CD14-positive monocyte (primary cell): ENCODE measurements at regions not wholly inside any gene's neighbourhood (a gene's known extent, or its start where the extent isn't known, plus 50 kb on each side); places are given as distances from the start of the nearest gene placed in this dataset.

ENCODE experiments used
- DNase-seq, 3 donors: peaks; one replicate each; pipeline ENCODE4 v3.0.0-alpha.2; 2011 to 2022
- H2AFZ ChIP-seq: 2 replicates; pipeline ENCODE4 v1.6.0; 2012; ENCODE audit warnings: mild to moderate bottlenecking, low read depth, low read length, inconsistent platforms; ENCODE audit not compliant: insufficient read depth, poor library complexity, severe bottlenecking
- H3K27ac ChIP-seq, 2 donors: 1 replicate in 1 of 2; 2 replicates in 1 of 2; pipeline ENCODE4 v1.5.1; 2012 to 2013; ENCODE audit warnings: low read length in 2 of 2, control low read depth in 1 of 2, inconsistent platforms in 1 of 2, low read depth in 1 of 2, mild to moderate bottlenecking in 1 of 2
- H3K27me3 ChIP-seq, 2 donors: one replicate each; pipeline versions ENCODE4 v1.6.0 to v1.6.1; 2011 to 2013; ENCODE audit warnings: low read length in 2 of 2; ENCODE audit not compliant: control insufficient read depth in 2 of 2, insufficient read depth in 2 of 2
- H3K36me3 ChIP-seq, 2 donors: replicated peaks in 1 of 2; 1 replicate in 1 of 2; 2 replicates in 1 of 2; pipeline versions ENCODE4 v1.5.1 to v1.6.1; 2012 to 2013; ENCODE audit warnings: low read length in 2 of 2, control low read depth in 1 of 2, inconsistent platforms in 1 of 2, mild to moderate bottlenecking in 1 of 2; ENCODE audit not compliant: insufficient read depth in 2 of 2, control insufficient read depth in 1 of 2
- H3K4me1 ChIP-seq, 2 donors: 1 replicate in 1 of 2; 2 replicates in 1 of 2; pipeline versions ENCODE4 v1.5.1 to v1.6.1; 2012 to 2013; ENCODE audit warnings: low read length in 2 of 2, control low read depth in 1 of 2, inconsistent platforms in 1 of 2, mild to moderate bottlenecking in 1 of 2, moderate library complexity in 1 of 2; ENCODE audit not compliant: insufficient read depth in 2 of 2, control insufficient read depth in 1 of 2
- H3K4me2 ChIP-seq: replicated peaks from 2 replicates; pipeline ENCODE3; 2012; ENCODE audit warnings: low read length, moderate library complexity, mild to moderate bottlenecking; ENCODE audit not compliant: poor library complexity, severe bottlenecking; ENCODE audit errors: extremely low read depth
- H3K4me3 ChIP-seq, 3 experiments: fragments of 200-600 bp in 1 of 3; sonication (generic) in 1 of 3; replicated peaks in 1 of 3; 1 replicate in 2 of 3; 2 replicates in 1 of 3; pipeline ENCODE4 v1.5.1; 2011 to 2013; ENCODE audit warnings: low read length in 3 of 3, mild to moderate bottlenecking in 3 of 3, control low read depth in 2 of 3, low read depth in 2 of 3, inconsistent platforms in 1 of 3, moderate library complexity in 1 of 3
- H3K79me2 ChIP-seq: 2 replicates; pipeline ENCODE4 v1.6.0; 2012; ENCODE audit warnings: mild to moderate bottlenecking, control low read depth, inconsistent platforms, low read length, moderate library complexity; ENCODE audit not compliant: insufficient read depth
- H3K9ac ChIP-seq: 2 replicates; pipeline ENCODE4 v1.6.0; 2017; ENCODE audit warnings: low read length, mild to moderate bottlenecking; ENCODE audit not compliant: insufficient read depth, poor library complexity, severe bottlenecking
- H3K9me3 ChIP-seq, 2 donors: replicated peaks in 1 of 2; 1 replicate in 1 of 2; 2 replicates in 1 of 2; pipeline versions ENCODE4 v1.5.1 to v1.6.1; 2012 to 2013; ENCODE audit warnings: low read length in 2 of 2, control low read depth in 1 of 2; ENCODE audit not compliant: control insufficient read depth in 1 of 2, insufficient read depth in 1 of 2
- H4K20me1 ChIP-seq: 2 replicates; pipeline ENCODE4 v1.6.0; 2012; ENCODE audit warnings: mild to moderate bottlenecking, low read length, control low read depth, moderate library complexity; ENCODE audit not compliant: insufficient read depth
- H3K27ac Mint-ChIP-seq, 7 donors: one replicate each; pipeline ENCODE4 v1.8.0; 2020; ENCODE audit warnings: mild to moderate bottlenecking in 7 of 7, mixed read lengths in 7 of 7, moderate library complexity in 6 of 7, inconsistent platforms in 2 of 7
- H3K27me3 Mint-ChIP-seq, 3 donors: one replicate each; pipeline ENCODE4 v1.8.0; 2021 to 2022; ENCODE audit warnings: low read depth in 3 of 3, mild to moderate bottlenecking in 3 of 3, mixed read lengths in 3 of 3, moderate library complexity in 3 of 3, inconsistent platforms in 1 of 3
- H3K36me3 Mint-ChIP-seq, 2 donors: one replicate each; pipeline ENCODE4 v1.8.0; 2020; ENCODE audit warnings: mixed read lengths in 2 of 2, inconsistent platforms in 1 of 2, mild to moderate bottlenecking in 1 of 2
- H3K4me1 Mint-ChIP-seq: one replicate; pipeline ENCODE4 v1.8.0; 2020; ENCODE audit warnings: mild to moderate bottlenecking, mixed read lengths
- H3K4me3 Mint-ChIP-seq, 2 donors: one replicate each; pipeline ENCODE4 v1.8.0; 2020; ENCODE audit warnings: mild to moderate bottlenecking in 2 of 2, mixed read lengths in 2 of 2, moderate library complexity in 1 of 2
- H3K9me3 Mint-ChIP-seq, 7 donors: one replicate each; pipeline ENCODE4 v1.8.0; 2020 to 2022; ENCODE audit warnings: mixed read lengths in 7 of 7, mild to moderate bottlenecking in 6 of 7, moderate library complexity in 6 of 7, inconsistent platforms in 2 of 7
- WGBS: methylation state at CpG from one replicate; pipeline ENCODE4 v1.1.5; 2013; ENCODE audit warnings: missing lambda C conversion rate; ENCODE audit not compliant: insufficient coverage; 5-methylcytosine and 5-hydroxymethylcytosine counted together
- intact Hi-C, 2 donors: fragments of 100-400 bp; cut with micrococcal nuclease; formaldehyde crosslinking; loops; one replicate each; pipeline versions ENCODE4 v1.15.0 to v1.15.1; 2023
- TF ChIP-seq, protein P1 (sequence below): fragments of 200-600 bp; IDR thresholded peaks from one replicate; pipeline ENCODE4 v1.8.0; 2022; ENCODE audit warnings: antibody characterized with exemption, mild to moderate bottlenecking

DNA sequence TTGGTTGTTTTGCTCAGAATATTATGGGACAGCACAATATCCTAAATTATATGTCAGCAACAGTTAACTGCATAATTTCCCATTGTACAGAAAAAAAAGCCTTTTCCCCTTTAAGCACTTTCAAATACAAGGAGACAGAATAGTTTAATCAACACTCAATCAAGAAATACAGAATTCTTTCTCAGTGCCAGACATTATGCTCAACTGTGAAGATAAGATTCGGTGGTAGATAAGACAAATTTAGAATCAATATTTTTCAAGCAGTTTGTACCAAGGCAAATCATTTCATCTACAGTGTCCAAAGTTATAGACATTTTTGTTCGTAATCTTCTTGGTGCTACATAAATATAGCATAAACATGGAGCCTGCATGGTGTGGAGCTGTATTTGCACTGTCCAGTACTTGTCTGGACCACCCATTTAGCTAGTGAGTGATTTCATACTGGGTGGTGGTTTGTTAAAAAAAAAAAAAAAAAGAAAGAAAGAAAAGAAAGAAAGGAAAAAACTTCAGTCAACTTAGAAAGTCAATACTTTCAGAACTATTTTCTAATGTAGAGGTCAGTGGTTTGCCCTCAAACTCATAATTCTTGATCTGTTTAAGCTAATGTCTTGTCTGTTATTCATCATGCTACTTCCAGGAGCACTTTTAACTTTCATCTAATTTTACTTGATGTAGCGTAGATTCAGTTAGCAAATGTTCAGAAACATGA is 522.9 kb downstream of the FAT4 start:
- no peak overlapping the region for H3K9ac ChIP-seq

DNA sequence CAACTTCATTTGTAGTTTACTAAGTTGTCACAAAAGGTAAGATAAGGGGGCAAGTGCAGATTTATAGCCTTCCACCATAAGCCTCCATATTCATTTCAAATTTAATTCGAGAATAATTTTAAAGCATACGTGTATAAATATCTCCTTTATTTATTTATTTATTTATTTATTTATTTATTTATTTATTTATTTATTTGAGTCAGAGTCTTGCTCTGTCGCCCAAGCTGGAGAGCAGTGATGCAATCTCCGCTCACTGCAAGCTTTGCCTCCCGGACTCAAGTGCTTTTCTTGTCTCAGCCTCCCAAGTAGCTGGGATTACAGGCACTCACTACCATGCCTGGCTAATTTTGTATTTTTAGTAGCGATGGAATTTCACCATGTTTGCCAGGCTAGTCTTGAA is 523.4 kb downstream of the FAT4 start:
- Histone ChIP-seq H2AFZ (no peak overlapping the region), H3K9me3 (no peaks in the 10 kb centered on the region), H3K4me3 (no peak overlapping the region), H3K4me1 (no peaks in the 10 kb centered on the region), H3K36me3 (no peaks in the 10 kb centered on the region), H4K20me1 (no peaks in the 10 kb centered on the region), H3K4me2 (no peak overlapping the region), H3K27me3 (no peaks in the 10 kb centered on the region), H3K27ac (no peak overlapping the region), H3K79me2 (no peaks in the 10 kb centered on the region), H3K9ac (no peak overlapping the region)
- no peak overlapping the region for H3K4me3 Mint-ChIP-seq
- intact Hi-C loops, result no loop called here
- H3K27ac Mint-ChIP-seq, result no peak overlapping the region
- no peak for DNase-seq
- 100% methylated on average over 3 of the region's 6 CpGs for WGBS
- H3K27me3 Mint-ChIP-seq, result no peaks in the 10 kb centered on the region
- H3K9me3 Mint-ChIP-seq, result peaks cover 0 to 2% (median 0%) of the 10 kb centered on the region in 7 donors
- TF ChIP-seq, protein P1, sequence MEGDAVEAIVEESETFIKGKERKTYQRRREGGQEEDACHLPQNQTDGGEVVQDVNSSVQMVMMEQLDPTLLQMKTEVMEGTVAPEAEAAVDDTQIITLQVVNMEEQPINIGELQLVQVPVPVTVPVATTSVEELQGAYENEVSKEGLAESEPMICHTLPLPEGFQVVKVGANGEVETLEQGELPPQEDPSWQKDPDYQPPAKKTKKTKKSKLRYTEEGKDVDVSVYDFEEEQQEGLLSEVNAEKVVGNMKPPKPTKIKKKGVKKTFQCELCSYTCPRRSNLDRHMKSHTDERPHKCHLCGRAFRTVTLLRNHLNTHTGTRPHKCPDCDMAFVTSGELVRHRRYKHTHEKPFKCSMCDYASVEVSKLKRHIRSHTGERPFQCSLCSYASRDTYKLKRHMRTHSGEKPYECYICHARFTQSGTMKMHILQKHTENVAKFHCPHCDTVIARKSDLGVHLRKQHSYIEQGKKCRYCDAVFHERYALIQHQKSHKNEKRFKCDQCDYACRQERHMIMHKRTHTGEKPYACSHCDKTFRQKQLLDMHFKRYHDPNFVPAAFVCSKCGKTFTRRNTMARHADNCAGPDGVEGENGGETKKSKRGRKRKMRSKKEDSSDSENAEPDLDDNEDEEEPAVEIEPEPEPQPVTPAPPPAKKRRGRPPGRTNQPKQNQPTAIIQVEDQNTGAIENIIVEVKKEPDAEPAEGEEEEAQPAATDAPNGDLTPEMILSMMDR, result no peak
- H3K4me1 Mint-ChIP-seq, result no peaks in the 10 kb centered on the region
- H3K36me3 Mint-ChIP-seq, result no peaks in the 10 kb centered on the region

More for the DNA sequence above, 522.9 kb downstream of the FAT4 start:
- Histone ChIP-seq H3K9me3 (no peaks in the 10 kb centered on the region), H3K36me3 (no peaks in the 10 kb centered on the region), H3K4me1 (no peaks in the 10 kb centered on the region), H2AFZ (no peak overlapping the region), H3K4me2 (no peak overlapping the region), H3K4me3 (no peak overlapping the region), H3K27me3 (no peaks in the 10 kb centered on the region), H3K79me2 (no peaks in the 10 kb centered on the region), H4K20me1 (no peaks in the 10 kb centered on the region), H3K27ac (no peak overlapping the region)
- no peaks in the 10 kb centered on the region for H3K27me3 Mint-ChIP-seq
- H3K27ac Mint-ChIP-seq, result no peak overlapping the region
- intact Hi-C loops, result no loop called here
- no peak for DNase-seq
- TF ChIP-seq, protein P1, result no peak
- no peak overlapping the region for H3K4me3 Mint-ChIP-seq
- WGBS, result no CpG with 5 or more reads among the region's 3 CpGs
- H3K36me3 Mint-ChIP-seq, result no peaks in the 10 kb centered on the region
- no peaks in the 10 kb centered on the region for H3K4me1 Mint-ChIP-seq
- H3K9me3 Mint-ChIP-seq, result peaks cover 0 to 2% (median 0%) of the 10 kb centered on the region in 7 donors
